HUDEP-2 (cell line): ENCODE measurements at regions not wholly inside any gene's neighbourhood (a gene's known extent, or its start where the extent isn't known, plus 50 kb on each side); places are given as distances from the start of the nearest gene placed in this dataset.

Source experiments
- DNase-seq, 76 experiments: peaks; one replicate each; lab custom pipeline; 2025; ENCODE audit not compliant: unreplicated experiment in 76 of 76; lab: John Stamatoyannopoulos, UW

DNA sequence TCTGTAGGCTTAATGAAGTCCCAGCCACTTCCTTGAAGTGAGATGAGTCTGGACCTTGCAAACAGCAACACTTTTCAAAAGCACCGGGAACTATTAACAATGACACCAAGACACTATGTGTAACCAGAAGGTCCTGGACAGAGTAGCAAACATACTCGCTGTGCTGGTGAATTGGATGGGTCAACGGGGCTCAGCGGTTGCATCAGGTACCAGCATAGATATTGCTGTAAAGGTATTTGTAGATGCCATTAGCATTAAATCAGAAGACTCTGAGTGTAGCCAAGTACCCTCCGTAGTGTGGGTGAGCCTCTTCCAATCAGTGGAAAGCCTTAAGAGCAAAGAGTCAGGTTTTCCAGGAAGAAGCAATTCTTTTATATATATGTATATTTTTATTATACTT lies 140.5 kb downstream of the IRX2 start:
- DNase-seq, result no peak

DNA sequence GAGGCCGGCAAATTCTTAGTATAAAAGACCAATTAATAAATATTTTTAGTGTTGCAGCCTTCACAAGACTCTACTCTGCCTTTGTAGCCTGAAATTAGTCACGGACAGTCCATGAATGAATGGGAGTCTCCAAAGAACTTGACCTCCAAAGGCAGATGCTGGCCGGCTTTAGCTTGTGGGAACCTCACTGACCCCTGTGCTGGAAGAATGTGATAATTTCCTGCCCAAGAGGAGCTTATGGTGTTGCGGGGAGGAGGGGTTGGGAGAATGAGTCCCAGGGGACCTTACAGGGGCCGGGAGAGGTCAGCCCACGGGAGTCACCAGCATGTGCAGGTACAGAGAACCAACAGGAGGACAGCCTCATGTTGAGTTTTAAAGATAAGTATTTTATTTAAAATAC lies 143.1 kb downstream of the IRX2 start:
- DNase-seq, result no peak

DNA sequence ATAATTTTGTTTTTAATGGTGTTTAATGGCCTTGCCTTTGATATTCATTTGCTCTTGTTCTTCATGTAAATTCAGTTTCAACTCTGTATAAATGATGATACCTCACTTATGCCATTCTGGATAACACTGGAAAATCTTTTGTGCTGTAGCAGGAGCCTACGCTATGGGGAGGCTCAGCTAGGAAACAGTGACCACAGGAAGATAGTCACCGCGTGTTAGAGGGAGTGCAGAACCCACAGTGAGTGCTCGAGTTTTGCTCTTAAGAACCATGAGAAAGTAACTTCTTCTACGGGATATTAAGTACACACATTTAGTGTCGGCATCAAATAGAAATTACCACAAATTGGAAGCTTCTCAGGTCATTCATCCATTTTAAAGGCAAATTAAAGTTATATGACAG lies 143.9 kb downstream of the IRX2 start:
- DNase-seq, result no peak

DNA sequence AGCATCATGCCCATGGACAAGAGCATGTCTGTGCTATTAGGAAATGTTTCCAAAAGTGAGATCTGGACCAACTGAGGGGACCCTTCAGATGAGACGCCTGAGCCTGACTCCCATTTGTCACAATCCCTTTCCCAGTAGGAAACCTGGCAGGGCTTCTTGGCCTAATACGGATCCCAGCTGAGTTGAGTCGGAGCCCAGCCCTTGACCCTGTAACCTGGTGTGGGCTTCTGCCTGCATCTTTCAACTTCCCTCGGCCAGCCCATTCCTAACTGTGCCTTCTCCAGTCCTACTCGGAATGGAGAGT lies 148.3 kb downstream of the IRX2 start:
- DNase-seq, result no peak

- DNase-seq, result no peak
Measured at GRCh38 chr5:2602451-2603271, 148.8 kb downstream of the IRX2 start.

DNA sequence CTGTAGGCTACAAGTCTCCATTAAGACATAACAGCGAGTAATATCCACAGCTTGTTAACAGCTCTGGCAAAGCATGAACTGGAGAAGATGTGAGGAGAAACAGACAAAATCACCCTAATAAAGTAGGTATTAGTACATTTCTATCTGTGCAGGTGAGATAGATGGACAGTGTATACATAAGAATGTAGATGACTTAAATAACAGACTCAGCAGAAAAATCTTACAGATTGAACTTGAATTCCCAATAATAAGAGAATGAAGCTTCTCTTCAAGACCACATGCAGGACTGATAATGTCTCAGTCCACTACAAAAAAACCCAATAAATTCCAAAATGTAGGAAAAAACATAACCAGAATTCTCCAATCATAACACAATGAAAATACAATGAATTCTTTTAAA lies 153.0 kb downstream of the IRX2 start:
- no peak for DNase-seq

DNA sequence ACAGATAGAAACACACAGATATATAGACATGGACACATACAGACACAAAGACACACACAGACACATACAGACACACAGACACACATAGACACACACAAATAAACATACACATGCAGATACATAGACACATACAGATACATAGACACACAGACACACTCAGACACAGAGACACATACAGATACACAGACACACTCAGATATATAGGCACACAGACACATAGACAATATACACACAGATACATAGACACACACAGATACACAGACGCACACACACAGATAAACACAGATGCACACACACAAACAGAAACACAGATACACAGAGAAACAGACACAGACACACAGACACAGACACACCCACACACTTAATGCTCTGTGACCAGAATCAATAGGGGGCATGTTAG lies 156.8 kb downstream of the IRX2 start:
- DNase-seq, result no peak

DNA sequence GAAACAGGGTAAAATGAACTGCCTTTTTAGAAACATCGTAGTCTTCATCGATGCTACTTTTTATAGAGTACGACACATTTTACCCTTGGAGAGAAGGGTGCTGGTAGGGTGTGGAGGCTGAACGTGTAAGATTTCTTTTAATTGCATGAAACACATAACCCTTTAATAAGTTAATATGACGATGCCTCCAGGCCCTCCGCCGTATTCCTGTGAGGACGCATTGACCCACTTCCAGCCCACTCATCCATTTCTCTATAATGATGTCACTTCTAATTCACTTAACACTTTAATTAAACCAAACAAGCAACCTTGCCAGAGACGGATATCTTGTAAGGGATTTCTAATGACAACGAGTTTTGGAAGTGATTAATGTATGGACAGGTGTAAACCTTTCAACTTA lies 158.7 kb downstream of the IRX2 start:
- DNase-seq, result no peak

DNA sequence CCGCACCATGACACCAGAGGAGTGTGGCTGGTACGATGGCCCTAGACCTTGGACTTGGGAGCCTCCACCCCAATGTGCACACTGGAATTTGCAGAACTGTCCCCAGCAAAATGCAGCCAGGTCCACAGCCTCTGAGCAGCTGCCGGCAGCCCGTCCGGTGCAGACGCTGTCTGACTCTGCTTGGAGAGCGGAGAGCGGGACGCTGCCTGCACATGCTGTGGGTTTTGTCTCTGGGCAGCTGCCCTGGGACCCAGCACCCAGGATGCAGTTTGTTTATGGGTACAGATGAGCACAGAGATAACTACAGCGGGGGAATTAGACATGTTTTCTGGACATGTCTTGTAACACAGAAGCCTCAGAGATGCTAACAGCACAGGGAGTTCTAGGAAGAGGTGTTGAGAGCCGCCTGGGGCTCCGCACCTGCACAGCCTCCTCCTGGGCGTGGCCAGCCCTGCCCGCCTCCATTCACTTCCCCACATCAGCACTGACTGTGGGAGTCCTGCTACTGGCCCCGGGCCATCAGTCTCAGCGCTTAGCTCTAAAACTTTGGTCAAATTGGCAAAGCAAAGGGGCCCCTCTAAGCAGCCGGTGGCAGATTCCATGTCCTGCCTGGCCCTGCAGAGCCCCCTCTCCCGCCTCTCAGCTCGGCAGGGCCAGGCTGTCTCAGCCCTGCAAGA lies 159.6 kb downstream of the IRX2 start:
- no peak for DNase-seq

DNA sequence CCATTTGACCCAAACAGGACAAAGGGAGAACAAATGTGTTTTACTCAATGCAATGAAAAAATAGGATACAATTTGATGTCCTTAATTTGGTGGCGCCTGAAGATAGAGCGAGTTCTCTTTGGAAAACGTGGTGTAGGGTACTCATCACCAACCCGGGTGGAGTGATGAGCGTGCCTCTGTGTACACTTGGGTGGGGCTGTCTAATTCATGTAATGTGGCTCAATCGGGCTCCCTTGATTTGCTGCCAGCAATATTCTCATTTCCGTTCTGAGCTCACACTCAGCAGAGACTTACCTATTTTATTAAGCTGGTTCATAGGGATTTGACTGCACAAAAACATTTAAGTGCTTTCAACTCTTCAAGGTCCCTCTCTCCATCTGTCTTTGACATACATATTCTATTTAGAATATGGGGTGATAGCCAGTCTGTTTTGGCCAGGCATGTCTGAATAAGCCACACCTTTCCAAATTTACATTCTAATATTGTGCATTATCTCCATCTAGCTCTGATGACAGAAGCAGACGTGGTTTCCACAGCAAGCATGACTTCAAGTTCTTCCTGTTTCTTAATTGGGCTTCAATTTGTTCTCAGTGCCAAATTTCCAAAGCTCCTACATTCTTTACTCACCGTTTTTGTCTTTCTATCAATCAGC lies 162.5 kb downstream of the IRX2 start:
- no peak for DNase-seq

- DNase-seq, result no peak
Measured at GRCh38 chr5:2587189-2588031, 164.1 kb downstream of the IRX2 start.

- DNase-seq, result no peak
Measured at GRCh38 chr5:2586016-2586715, 165.3 kb downstream of the IRX2 start.

GRCh38 chr5:2584579-2585269 lies 166.8 kb downstream of the IRX2 start:
- DNase-seq, result no peak

DNA sequence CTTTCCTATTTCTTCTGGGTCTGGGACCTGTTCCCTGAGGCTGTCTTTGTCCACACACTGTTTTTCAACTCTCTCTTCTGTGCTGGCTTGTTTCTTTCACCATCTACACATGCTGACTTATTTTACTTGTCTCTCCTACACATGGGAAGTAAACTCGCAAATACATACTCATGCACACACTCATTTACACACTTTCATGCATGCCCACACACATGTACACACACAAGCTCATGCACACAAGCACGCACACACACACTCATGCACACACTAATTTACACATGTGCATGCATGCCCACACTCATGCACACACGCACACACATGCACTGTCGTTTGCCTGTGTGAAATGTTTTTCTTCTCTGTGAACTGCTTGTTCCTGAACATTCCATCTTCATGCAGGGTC lies 169.0 kb downstream of the IRX2 start:
- DNase-seq, result no peak

GRCh38 chr5:2582106-2582505 lies 169.4 kb downstream of the IRX2 start:
- no peak for DNase-seq

DNA sequence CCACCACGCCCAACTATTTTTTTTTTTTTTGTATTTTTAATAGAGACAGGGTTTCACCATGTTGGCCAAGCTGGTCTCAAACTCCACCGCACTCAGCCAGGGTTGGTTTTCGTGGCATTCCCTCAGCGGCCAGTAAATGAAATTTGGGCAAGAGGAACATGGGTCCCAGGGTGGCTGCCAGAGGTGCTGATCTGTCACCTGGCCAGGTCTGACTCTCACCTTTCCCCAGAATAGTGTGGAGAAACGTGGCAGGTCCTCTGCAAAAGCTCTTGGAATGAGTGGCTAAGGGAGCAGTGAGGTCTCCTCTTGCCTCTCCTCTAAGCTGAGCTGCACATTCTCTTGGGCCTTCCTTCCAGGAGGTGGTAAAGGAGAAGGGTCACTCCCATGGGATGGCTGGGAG lies 170.1 kb downstream of the IRX2 start:
- no peak for DNase-seq

- no peak for DNase-seq
Measured at GRCh38 chr5:2579126-2579525, 172.4 kb downstream of the IRX2 start.

GRCh38 chr5:2577312-2578036 lies 174.0 kb downstream of the IRX2 start:
- no peak for DNase-seq

- DNase-seq, result no peak
Measured at GRCh38 chr5:2576823-2577222, 174.7 kb downstream of the IRX2 start.
